ENCODE measurements at regions not wholly inside any gene's neighbourhood (a gene's known extent, or its start where the extent isn't known, plus 50 kb on each side); places are given as distances from the start of the nearest gene placed in this dataset.

DNA sequence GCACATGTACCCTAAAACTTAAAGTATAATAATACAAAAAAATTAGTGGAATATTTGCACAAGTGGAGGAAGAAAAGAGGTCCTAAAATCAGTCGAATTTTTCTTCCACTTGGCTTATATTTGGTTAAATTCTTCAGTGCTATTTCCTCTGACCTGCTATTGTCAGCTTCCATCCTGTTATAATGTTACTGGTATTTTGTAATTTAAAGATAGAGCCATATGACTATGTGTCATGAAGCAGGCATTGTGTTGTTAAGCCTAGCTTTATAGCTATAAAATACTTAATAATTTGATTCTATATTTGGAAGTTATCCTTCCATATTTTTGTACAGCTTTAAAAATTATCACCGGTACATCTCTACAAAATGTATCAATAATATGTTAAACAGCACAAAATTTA, 455.9 kb upstream of the MARCKS start:
- intact Hi-C loops (cut with micrococcal nuclease), result no loop called here

DNA sequence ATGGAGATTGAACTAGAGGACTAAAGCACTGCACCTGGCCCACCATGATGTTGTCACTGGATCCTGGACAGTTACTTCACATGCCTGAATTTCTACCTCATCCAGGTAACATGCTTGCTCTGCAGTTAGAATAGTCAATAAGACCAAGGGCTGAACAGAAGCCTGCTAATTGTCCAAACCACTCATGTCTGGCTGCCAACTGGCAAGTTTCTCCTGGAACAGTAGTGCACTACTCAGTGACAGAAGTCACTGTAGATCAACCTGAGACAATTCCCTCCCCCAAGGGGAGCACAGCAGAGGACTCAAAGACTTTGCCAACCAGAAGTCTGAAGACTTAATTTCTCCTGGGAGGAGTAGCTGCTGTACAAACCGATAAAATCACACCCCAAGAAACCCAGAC, 454.6 kb upstream of the MARCKS start:
- intact Hi-C loops (cut with micrococcal nuclease), result no loop called here

DNA sequence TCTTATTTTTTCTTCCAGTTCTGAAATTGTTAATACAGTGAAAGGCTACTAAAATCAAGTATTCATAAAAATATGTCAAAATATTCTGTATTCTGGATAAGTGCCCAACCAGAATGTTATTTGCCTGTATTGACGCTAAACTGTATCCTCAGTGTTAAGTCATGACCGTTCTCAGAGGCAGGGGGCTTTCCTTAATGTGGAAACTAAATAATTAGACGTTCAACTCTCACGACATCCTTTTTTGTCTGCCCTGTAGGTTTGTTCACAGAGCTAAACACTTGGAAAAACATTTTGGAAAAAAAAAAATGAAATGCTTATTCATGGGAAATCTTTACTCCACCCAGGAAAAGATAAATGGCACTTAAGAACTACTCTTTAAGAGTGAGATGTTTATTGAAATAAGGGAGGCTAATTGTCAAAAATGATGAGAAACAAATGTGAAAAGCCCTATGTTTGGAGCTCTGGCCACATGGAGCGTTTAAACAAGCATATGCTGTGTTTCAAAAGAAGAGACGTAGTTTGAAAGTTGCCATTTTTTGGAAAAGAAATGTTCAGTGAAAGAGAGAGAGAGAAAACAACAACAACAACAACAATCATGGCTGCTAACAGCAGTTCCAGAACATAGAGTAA, 453.1 kb upstream of the MARCKS start:
- intact Hi-C loops (cut with micrococcal nuclease), result no loop called here

DNA sequence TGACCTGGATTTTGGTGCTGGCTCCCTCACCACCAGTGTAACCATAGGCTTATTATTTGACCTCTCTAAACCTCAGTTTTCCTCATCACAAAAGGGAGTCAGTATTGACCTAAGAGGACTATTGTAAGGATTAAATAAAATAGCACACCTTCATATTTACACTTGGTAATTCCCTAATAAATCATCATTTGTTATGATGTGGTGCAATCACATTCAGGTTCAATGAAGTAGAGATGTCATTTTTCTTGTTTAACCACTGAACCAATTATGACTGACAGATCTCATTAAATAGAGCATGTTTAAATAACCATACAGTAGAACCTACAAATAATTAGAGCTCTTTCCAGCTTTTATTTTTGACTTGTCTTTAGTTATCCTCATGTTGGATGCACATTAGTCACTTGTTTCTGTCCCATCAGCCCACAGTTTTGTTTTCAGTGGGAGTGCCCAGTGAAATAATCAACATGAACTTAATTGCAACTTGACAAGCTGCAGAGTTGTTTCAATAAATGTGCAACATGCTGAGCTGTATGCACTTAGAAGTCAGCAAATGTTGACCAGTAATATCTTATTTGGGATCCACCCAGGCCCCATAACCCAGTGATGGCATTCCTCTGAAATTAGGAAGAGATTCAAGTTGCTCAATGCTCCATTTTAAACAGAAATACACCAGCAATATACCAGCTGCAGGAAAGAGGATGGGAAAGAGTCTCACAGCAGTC, 451.7 kb upstream of the MARCKS start:
- intact Hi-C loops (cut with micrococcal nuclease), result no loop called here

DNA sequence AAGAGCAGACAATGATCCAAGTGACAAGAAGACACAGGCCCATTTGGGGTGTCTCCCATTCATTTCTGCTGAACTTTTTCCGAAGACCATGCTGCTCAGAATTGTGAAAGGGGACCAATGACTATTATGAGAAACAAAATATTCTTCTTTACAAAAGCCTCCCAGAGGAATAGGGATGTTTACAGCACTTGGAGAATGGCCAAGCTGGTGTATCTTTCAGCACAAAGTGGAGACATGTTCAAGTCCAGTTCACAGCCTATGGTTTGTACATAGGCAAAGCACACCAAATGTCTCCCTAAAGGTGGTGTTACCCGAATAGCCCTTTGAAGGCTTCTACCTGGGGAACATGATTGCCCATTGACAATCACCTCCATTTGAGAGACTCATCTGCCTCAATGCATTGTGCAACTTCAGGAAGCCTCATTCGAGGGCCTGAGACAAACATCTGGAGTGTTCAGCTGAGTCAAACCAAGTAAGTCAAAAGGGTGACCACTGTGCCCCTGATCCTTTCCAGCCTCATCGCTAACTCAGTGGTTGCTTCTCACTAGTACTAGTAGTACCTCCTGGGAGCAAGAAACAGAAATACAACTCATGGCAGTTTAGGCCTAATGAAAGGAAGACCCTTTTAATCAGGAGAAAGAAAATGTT, 451.0 kb upstream of the MARCKS start:
- intact Hi-C loops (cut with micrococcal nuclease), result no loop called here

DNA sequence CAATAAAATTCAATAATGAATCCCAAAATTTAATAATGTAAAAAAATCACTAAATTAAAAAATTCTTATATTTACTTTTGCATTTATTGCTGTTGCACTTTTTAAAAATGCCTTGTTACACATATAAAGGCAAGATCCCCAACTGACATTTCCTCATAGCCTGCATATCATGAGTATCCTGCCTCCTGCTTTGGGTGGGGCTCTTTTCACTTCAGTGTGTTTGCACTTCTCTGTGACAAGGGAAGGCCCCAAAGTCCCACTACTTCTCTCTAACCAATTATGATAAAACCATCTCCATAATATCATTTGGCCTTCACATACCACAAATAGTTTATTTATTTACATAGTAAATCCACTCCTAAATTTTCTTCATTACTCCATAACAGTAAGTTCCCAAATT, 446.1 kb upstream of the MARCKS start:
- intact Hi-C loops (cut with micrococcal nuclease), result no loop called here

DNA sequence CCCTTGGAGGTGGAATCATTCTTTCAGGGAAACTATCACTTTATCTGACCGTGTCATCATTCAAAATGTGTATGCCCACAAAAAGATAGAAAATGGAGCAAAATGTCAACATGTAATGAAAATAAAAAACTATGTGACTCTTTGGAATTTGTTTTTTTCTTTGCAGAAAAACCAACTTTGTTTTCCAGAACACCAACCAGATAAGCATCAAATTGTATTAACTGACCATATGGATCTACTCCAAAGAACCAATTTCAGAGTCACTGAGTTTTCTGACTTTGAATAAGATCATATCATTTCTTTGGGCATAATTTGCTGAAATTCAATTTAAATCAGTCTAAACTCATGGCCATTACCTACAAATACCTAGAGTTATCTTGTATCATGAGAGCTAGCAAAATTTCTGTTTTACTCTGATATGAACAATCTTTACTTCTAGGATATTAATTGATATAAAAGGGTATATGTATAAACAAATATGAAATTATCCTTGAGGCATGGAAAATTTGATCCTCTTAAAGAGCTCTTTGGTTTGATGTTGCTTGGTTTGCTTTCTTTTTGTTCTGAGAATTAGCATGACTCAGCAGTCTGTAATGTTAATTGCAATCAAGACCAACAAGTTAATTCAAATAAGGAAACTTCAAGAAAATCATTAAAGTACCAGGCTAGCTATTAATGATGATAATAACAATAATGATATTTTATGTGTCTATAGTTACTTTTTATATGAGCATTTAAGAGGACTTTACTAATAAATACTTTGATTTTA, 444.4 kb upstream of the MARCKS start:
- intact Hi-C loops (cut with micrococcal nuclease), result no loop called here

DNA sequence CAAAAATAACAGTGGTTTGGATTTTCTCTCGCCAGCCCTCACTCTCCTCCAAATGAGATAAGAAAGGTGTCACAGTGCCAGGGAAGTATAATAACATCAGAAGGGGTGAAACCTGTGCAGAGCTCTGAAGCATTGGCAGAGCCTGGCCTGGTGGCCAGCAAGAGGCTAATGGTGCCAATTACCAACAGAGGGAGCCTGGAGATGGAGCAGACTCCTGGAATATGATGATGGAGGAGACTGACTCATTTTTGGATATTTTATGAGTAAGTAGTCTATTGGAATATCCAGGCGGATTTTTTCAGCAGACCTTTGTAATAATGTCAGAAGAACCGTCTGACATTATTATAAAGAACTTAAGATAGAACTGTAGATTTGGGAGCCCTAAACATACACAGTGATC, 442.6 kb upstream of the MARCKS start:
- intact Hi-C loops (cut with micrococcal nuclease), result no loop called here

DNA sequence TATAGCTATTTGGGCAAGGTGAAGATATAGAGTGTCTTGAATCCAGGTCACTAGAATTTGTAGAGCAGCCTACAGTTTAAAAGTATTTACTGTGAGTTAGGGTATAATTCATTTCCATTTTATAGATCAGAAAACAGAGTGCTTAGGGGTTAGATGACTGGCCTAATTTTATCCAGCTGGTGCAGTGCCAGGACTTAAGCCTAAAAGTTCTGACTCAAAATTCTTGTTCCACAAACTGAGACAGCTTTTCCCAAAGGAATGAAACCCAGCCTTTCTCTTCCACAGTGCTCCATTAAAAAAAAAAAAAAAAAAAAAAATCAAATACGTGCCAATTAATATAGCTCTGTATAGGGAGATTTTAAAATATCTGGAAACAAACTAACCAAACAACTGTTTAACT, 441.0 kb upstream of the MARCKS start:
- intact Hi-C loops (cut with micrococcal nuclease), result no loop called here

DNA sequence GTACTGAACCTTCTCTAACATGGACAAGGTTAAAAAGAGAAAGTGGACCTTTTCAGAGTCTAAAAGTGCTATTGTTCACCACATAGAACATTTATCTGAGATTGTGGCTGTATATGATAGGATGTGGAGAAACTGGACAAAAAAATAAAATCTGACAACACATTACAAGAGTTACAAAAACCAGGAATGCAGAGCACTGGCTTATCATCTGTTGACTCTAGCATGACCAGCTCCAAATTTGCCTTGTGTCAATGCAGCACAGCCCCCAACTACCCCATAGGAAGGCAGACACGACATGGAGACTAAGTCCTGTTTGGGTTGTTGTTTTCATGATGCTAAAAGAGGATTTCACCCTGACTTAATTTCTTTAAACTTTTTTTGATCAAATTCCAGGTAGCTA, 436.9 kb upstream of the MARCKS start:
- intact Hi-C loops (cut with micrococcal nuclease), result no loop called here

DNA sequence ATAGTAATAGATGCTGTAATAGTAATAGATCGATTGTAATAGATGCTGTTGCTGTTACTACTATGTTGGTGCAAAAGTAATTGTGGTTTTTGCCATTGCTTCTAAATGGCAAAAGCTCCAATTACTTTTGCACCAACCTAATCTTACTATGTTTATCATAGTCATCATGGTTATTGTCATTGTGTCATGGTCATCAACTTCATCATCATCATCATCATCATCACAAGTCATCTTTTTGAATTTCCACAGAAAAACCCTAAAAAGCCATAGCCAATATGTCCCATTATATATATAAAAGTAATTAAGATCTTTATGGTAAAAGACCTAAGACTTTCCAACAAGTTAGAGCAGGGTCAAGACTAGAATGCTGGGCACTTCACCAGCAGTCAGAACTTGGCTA, 435.1 kb upstream of the MARCKS start:
- intact Hi-C loops (cut with micrococcal nuclease), result no loop called here

DNA sequence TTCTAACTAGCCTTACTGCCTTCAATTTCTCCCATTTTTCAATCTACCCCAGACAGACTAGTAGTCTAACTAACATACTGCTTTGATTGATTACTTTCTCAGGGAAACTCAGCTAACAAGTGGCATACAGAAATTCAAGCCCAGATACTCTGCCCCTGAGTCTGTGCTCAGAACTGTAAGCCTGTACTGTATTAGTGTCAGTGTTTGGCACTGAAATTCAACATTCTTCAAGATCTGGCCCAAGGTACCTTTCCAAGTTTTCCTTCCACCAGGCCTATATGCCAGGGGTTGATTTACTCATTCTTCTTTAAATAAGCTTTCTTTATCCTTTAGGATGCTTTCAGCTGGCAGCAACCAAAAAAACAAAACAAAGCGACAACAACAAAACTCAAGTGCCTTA, 433.2 kb upstream of the MARCKS start:
- intact Hi-C loops (cut with micrococcal nuclease), result no loop called here

DNA sequence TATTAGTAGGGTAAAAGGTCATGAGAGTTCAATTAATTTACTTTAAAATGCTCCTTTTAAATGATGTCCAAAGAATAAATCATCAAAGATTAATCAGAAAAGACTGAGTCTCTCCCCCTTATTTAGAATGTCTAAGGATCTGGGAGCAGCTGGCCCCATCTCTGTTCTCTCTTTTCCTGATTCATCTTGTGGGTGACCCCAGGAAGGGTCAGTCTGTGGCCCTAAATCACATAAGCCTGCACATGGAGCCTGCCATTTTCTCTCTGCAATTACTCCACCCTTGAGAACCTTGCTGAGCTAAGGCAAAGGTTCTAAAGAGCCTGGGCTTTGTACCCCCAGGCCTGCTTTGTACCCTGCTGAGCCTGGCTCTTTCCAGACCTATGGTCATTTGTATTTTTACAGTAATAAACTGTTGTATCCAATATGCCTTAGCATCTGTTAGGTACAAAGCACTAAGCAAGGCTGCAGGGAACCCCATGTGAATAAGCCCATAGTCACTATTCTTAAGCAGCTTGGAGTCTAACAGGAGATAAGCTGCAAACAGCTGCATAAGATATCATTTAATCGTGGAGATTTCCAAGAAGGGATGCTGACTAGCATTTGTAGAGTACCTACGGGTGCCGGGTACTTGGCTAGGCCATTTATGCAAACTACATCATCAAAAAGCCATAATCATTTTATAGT, 431.0 kb upstream of the MARCKS start:
- intact Hi-C loops (cut with micrococcal nuclease), result no loop called here

DNA sequence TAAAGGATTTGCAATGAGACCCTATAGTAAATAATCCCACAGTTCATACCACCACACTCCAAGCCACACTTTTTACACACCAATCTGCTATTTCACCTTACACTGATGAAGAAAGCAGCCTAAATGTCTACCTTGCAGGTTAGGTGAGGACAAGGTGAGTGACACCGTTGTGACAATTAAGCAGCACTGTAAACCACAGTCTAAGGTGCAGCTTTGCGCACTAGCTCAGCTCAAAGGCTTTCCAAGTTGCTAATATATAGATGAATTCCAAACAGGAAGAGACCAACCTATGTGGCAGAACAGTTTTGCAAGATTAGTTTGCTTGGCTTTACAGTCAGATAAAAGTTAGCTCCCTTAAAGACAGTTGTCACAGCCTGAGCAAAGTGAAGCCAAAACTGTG, 429.5 kb upstream of the MARCKS start:
- intact Hi-C loops (cut with micrococcal nuclease), result no loop called here

DNA sequence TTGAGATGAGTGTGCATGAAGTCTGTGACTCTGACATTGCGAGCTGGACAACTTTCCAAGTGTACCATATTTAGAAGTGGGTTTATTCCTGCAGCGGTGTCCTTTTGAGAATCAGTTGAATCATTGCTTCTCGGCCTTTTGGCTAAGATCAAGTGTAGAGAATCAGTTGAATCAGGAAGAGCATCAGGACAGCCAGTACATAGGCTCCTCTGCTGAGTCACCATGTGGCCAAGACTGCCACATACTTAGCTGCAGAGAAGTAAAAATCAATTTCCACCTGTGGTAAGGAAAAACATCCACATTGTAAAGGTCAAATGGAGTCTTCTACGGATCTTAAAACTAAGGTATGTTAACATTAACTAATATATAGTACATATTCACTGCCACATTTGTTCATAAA, 428.4 kb upstream of the MARCKS start:
- intact Hi-C loops (cut with micrococcal nuclease), result no loop called here

DNA sequence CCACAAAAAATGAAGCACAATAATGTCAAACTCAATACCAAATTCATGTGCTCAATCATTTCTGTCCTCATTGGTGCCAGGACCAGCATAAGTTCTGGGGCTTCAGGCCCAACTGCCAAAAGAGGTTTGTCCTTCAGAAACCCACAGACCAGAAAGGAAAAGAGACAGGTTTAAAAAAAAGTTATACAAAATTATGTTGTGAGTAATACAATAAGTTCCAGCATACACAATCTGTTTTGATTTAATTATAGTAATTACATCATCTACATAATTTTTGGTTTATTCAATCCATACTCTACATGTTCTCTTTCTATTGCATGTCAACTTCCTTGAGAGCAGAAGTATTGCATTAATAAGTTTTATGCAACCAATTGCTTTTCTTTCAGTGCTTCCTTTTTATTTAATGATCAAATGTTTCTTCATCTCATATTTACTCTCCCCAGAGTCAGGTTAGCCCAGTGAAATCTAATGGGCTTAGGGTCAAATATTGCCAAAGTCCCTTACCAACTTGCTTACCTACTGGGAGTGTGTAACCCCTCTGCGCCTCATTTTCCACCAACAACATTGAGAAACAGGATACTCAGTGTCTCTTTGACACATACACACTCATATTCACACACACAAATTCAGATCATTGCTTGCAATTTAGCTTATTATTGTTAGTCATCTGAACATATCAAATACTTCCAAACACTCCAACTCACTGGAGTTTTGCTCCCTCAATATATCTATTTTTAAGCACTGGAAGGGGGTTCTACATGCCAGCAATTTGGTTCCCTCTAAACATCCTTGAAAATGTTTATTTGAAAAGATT, 424.4 kb upstream of the MARCKS start:
- intact Hi-C loops (cut with micrococcal nuclease), result no loop called here

DNA sequence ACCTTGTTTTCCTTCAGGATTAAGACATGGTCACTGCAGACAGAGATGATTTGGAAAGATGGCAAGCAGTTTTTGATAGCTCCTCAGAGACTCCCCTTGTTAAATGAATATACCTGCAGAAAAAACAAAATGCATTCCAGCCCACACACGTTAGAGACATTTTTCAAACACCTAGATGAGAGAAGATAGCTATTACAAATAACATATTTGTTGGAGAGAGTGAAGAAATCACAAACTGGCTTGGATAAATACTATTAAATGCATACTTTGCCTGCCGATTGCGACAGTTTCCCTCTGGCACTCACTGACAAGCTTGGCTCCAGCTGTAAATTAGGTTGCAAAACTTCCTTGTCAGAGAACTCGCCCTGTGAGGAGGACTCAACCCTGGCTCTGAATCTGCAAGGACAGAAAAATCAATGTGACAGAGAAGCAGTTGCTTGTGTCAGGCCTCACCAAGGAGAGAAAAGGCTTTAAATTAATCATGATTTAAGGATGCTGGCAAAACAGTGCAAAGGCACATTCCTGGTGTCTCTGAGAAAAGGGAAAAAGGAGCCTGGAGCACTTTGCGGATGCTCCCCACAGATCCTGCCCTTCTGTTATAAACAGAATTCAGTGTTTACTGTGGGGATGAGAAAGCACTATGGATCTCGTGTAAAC, 423.7 kb upstream of the MARCKS start:
- intact Hi-C loops (cut with micrococcal nuclease), result no loop called here

DNA sequence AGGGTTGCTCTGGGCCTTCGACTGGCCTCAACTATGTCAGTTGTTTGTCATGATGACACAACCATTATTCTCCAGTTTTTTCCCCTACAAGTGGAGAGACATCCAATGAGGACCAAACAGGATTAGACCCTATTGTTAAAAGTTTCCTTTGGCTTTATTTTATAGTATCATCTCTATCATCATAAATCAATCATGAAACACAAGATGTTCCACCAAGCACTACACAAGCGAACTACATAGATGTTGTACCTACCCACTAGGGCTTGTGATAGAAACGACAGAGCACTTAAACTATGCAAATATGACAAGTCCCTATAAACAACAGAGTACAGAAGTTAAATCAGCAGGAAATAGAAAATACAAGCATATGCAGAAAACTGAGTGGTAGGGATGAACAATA, 422.5 kb upstream of the MARCKS start:
- intact Hi-C loops (cut with micrococcal nuclease), result no loop called here

DNA sequence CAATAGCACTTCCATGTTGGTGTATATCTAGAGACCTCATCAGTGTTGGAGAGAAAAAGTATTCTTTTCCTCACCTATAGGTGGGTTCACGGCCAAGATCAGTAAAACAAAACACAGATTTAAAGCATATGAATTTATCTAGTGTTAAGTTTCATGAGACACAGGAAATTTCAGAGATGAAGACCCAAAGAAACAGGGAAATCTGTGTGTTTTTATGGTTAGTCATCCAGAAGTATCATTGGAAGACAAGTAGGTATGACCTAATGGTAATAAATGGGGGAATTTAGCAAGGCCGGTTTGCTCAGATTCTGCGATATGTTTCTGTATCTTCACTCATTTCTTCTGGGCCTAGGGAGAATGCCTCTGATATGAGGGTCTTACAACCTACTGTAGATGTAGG, 419.6 kb upstream of the MARCKS start:
- intact Hi-C loops (cut with micrococcal nuclease), result no loop called here

DNA sequence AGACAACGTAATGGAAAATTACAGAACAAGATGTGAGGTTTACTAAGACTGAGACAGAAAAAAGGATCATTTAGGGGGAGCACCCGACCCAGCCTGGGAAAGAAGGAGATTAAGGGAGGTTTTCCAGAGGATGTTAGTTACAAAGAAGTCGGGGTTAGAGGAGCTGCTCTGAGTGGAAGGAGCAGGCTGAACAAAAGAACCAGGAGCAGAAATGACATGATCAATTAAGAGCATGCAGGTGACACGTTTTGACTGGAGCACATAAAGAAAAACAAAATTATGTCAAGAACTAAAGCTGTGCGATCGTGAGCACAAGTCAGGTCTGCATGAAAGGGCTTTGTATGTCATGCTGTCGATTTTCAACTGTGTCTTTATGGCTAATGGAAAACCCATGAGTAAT, 417.3 kb upstream of the MARCKS start:
- intact Hi-C loops (cut with micrococcal nuclease), result no loop called here

Data from T-helper 2 cell treated with Interferon-gamma antibody and Interleukin-4, amounts not matched to agents 100 ng/mL and 5 ng/mL, for 36 hours (primary cell).